HG02852 (cell line): ENCODE measurements at regions not wholly inside any gene's neighbourhood (a gene's known extent, or its start where the extent isn't known, plus 50 kb on each side); places are given as distances from the start of the nearest gene placed in this dataset.

Experiments used
- ATAC-seq: cut with Tn5 transposase; IDR thresholded peaks from one replicate; pipeline ENCODE4 v1.9.1; 2021; ENCODE audit warnings: mild to moderate bottlenecking, moderate library complexity; ENCODE audit not compliant: unreplicated experiment

DNA sequence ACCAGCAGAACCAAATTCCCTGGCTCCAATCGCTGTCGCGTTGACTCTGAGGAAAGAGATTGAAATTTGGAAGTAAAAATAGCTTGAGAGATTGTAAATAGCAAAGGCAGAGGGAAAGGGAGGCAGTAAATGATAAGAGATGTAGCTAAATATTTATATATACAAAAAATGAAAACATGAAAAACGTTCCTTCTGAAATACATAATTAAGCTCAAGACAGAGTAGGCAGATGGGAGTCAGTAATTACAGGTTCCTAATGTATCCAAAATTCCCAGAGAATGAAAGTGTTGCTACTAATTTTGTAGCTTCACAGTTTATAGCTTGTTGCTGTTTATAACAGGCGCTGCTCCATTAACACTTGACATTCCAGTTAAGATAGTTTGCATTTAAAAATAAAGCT lies 648.7 kb downstream of the KCNA4 start:
- no peak for ATAC-seq

DNA sequence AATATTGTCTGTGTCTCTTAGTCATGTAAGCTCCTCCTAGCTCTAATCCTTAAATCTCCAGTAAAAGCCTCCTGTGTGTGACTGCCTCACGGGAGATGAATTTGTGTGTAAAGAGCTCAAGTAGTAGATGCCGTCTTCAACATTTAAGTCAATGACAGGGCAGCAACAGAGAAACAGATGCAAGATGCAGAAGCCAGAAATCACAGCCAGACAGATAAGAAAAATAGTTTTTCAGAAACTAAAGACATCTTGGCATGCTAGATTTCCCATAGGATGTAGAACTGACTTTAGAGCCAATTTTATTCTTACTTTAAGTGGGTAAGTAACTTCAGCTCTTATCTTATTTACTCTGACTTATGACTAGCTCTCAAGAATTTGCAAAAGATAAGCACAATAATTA lies 652.8 kb downstream of the KCNA4 start:
- ATAC-seq: no peak

DNA sequence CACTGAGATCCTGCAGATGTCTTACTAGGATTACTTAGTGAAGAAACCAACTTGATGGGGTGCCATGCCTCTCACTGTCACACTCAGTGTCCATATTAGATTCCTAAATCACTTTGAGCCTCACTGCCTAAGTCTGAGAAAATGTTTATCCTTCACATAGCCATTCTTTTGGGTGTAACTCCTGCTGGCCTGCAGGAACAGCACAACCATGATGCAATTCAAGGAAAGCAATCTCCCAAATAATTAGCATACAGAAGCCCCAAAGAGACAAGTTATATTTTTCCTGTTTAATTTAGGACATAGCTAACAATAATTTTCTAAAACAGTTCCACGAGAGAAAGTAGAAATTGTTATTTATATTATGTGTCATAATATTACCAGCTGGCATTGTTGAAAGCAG lies 655.5 kb downstream of the KCNA4 start:
- ATAC-seq: no peak

DNA sequence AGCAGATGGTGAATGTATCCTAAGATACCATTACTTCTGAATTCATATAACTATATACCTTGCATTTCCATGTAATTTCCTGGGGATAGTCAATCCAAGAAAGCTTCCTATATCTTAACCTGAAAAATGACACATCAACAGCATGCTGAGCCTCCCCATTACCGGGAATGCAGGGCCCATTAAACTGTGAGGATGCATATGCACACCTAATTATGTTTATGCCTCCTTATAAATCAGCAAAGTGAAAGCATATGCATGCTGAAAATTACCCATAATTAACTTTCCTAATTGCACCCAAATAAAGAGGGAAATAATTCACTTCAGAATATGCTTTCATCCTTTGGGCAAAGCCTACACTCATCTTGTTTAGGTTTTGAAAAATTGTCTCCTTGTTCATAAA lies 663.0 kb downstream of the KCNA4 start:
- no peak for ATAC-seq

DNA sequence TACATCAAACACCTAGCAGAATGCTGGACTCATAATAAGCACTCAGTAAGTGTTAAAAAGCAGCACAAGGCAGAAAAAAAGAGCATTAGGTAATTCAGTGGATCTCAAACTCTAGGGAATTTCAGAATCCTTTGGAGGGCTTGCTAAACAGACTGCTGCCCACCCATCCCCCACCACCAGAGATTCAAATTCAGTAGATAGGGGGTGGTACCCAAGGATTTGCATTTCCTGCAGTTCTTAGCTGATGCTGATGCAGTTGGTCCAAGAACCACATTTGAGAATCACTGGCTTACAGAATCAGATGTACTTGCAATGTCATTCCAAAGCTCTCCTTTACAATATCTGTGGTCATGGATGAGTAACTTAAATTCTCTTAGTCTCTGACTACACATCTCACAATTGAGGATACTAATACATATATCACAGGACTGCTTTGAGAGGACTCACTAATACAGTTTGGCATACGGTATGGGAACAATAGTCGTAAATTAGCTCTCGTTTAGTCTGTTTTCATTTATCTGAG lies 664.5 kb downstream of the KCNA4 start:
- no peak for ATAC-seq

DNA sequence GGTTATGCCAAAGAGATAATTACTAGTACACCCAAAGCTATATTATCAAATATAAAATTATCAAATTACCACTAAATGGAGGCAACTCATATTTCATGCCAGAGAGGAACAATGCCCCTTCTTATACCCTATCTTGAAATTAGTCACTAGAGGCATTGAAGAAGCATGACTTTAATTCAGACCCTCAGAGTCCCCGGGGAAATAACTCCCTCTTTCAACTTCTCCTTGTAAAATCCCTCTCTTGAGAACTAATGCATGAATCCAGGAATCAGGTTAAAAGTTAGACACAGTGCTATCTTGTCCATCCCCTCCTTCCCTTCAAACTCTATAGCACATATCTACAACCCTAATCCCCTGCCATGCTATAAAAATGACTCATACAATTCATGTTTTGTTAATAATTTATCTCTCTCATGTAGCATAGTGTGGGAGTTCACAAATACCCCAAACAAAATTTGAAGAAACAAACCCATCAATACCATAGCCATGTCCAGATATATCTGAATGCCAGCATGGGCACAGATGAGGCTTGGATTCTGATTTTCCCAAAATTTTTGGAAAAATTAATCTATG lies 665.4 kb downstream of the KCNA4 start:
- ATAC-seq: no peak

DNA sequence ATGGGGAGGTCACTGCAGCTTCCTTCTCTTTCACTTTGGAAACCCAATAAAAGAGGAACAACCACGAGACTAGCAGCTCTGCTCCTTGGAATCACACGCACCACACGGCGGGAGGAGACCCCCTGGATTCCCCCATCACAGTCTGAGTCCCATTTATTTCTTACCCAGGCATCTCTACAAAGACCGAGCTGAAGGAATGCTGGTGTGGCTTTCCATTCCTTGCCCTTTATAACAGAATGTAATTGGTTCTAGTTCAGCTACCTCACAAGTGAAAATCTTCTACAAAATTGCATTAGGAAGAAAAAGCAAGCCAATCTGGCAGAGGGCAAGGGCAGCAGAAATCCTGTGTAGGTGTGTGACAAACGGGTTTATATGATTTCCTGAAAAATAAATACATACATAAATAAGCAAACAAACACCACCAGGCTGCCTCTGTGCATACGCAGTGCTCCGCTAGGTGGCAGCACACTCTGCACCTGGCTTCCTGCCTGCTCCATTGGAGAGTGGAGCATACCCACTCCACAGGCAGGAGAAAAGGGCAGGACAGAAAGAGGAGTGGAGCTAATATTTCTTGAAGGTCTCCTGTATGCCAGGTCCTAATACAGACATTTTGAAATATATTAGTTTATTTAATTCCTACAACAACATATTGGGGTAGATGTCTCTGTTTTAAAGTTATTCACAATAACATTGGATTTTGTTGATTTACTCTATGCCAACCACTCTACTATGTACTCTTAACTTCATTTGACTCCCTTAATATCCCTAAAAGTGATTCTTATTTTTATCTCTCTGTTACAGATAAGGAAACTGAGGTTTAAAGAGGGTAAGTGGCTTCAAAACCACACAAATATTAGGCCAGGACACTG lies 673.1 kb downstream of the KCNA4 start:
- ATAC-seq: peak; percentile 99

DNA sequence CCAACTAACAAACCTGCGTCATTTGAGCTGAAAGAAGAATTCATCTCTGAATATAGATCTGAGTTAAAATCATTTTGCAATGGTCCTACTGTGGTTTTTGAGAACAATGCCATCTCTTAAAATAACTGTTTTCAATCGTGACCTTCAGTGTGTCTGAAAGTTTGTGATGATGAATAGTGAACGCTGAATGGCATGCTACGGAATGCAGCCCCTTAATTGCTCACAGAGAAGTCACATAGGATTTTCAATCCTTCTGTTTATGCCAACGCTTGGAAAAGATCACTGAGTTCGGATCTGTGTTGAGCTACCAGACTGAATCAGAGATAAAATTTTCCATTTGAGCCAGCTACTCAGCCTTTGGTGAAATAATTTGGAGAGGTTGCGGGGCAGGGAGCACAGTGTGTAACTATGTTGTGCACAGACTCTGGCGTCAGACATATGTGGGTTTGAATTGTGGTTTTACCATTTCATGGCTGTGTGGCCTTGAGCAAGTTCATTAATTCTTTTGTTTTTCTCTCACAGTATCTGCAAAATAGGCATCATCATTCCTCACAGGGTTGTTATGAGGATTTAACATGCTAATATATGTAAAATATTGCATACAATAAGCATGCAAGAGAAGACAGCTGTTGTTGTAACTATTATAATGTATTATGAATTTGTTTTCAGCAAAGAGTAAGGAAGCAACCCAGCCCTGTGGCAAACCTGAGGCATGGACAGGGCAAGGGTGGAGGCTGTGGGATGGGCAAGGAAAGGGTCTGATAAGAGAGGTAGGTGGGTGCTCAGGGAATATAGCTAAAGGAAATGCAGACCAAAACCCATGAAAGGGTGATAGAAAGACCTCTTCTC lies 679.9 kb downstream of the KCNA4 start:
- no peak for ATAC-seq

DNA sequence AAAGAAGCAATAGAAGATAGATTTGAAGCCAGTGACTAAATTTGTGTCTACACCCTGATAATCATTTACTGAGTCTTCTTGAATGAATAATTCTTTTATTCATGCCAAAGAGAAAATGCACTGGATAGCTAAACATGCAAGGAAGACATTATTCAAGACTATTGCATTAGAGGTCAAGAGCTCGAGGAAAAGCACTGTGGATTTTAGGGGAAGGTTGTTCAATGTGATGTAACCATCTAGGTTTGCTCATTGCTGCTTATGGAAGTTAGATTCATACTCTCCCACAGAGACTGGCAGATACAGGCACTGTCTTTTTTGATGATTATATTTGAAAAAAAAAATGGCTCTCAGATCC lies 682.1 kb downstream of the KCNA4 start:
- ATAC-seq: no peak

DNA sequence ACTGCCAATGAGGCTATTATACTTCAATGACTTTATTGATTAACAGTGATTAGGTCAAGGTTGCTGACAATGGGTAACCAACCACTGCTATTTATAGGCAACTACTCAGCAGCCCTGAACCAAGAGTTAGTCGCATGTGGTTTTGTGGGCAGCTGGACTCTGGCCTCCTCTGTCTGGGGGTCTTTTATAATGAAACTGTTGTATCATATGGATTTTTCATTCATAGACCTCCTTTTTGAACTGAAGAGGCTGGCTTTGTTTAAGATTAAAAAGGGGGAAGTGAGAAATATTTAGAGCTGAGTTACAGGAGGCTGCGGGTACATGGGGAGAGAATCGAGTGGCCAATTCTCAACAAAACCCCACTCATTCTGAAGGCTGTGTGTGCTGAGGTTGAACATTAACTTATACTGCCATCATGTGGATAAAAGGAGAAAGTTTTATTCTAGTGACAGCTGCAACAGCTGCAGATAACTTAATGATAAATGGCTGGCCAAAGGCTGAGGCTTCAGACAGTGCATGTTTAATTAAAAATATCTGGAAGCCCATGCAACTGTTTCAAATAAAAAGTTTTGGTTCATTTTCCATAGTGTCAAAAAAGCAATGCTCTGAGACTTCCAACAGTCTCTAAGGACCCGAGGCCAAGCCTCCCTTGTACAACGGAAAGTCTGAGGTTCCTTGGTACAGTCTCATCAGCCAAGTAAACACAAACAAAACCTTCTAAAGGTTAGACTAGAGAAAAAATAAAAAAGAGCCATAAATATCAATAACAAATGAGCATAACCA lies 682.6 kb downstream of the KCNA4 start:
- peak; percentile 90 for ATAC-seq

DNA sequence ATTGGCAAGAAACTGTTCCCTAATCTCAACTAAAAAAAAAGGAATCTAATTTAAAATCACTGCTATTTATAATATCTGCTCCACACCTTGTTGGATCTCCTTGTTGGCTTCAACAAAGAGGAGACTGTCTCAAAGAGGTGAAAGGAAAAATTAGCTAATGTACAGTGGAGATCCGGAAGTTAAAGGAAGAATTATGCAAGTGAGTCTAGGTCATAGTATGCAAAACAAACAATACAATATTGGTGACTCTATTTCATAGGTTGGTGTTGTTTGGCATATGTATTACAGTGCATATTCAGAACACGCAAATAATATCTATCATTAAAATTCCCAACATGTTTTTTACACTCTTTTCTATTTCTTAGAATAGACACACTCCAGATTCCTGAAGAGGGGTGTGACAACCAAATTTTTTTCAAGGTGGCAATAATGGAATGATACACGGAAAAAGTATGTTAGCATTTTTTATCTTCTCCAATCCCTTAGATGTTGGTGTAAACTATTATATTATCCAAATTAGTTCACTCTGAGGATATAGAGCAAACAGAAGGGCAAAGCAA lies 685.3 kb downstream of the KCNA4 start:
- ATAC-seq: no peak

DNA sequence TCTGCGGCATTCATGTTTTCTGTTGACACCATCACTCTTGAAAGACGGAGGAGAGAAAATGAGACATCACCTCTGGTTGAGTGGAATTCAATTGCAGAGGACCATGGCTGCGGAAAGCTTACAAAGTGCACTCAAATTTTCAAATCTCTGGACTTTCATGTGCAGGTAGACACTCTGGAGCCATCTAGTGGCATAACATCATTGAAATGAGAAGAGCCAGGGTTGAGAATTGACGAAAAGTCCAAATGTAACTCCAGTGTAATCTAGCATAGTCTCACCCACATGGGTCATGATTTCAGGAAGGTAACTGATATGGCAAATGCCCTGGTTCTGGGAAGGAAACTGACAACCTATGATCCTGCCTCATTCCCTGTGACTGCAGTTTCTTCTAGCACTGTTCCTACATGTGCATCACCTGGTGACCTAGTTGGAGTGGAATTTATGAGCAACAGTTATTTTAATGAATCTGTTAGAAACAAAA lies 687.8 kb downstream of the KCNA4 start:
- no peak for ATAC-seq

DNA sequence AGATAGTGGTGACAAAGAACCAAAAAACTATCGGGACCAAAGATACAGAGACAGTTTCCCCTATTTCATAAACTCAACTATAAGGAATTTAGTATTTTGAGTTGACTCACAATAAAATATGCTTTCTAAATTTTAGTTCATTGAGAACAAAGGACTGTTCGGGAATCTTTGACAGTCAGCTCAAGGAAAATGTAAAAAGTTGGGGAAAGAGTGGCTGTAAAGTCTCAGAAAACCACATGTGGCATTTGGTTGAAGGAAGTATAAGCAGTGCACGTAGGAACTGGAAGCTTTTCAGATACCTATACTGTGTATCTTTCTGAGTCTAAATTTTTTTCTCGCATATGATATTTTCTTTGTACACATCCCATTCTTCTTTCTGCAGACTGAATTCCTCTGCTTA lies 688.9 kb downstream of the KCNA4 start:
- ATAC-seq: no peak

DNA sequence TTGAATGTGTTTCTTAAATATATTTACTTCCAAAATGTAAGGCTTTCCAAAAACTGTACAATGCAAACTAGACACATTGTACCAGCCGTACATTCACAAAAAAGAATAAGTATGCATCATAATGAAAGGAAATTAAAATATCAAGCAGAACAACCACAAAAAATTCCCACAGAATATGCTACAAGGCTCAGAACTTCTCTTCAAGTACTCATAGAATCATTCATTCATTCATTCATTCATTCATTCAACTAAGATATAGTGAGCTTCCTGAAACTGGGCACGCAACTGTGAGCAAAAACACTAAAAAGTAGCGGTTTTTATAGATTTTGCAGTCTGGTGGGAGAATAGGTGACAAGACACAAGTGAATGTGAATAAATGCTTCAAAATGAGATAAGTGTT lies 690.1 kb downstream of the KCNA4 start:
- ATAC-seq: no peak

DNA sequence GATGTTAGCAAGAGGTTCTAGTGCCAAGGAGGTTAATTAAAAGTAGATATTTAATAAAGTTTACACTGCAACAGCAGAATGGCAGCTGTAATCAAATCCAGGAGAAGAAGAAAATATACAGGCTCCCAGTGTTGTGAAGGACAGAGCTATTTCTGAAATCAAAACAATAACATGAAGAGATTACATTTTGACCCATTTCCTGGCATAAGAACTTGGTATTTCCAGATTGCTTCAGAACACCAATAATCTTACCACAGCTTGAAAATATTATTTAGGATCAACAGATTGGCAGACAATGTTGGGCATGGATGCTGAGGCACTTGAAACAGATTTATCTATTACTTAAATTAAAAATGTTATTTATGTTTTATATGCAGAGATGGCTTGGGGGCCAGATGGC lies 692.5 kb downstream of the KCNA4 start:
- ATAC-seq: no peak

DNA sequence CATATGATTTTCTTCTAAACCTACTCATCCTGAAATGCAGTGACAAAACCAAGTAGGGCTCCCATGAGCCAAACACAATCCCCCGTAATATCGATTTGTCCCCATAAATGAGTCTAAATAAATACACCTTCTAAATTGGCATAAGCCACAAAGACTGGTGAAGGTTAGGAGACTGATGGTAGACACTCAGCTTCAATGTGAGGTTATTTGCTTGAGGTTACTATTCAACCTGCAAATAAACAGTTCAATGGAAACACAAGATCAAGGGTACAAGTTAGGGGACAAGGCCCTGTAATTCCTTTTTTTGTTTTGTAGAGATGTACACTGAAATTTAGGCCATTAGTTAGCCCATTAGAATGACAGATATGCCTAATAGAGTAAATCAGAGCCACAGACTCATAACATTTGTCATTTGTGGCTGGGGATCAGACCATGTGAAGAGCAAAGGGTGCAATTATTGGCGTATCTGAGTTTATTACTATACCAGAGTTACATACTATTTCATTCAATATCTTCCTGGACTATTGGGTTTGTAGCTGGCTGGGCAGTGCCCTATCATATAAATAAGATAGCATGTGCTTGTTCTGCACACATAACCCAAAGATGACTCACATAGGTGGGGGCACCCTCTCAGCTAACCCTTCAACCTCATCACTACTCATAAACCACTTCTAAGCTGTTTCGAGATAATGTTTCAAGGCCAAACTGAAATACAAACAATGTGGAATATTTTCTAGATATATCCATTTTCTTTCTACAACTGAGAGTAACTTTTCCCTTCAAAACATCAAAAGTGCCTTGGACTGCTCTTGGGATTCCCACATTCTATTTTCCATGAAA lies 695.3 kb downstream of the KCNA4 start:
- ATAC-seq: no peak

DNA sequence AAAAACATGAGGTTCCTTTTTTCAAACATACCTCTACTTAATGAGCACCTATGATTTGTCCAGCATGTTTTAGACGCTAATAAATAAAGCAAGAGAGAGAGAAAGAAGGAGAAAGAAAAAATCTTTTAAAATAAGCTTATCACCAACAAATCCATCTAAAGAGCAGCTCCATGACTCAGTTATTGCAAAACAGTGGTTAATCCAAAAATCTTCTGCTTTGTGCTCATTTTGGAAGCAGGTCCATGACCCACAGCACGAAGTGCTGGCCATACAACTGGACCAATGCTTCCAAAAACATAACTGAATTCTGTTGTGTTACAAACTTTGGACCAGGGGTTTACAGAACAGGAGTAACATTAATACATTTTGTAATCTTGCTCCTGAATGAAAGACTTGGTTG lies 696.6 kb downstream of the KCNA4 start:
- ATAC-seq: no peak

DNA sequence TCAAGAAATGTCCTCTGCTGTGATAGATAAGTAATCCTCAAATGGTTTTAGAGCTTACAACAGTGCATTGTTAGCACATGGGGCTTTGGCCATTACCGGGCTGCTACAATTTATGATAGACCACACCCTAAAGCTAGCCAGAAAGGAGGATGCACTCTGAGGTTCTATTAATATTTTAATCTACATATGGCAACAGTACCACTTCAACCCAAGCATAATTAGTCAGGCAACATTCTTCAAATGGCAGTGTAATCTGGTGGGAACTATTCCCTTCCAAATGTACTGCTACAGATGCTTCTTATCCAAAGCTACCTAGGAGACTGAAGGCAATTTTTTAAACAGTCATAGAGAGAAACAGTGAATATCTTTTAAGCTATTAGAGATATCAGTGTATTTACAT lies 697.6 kb downstream of the KCNA4 start:
- ATAC-seq: no peak

DNA sequence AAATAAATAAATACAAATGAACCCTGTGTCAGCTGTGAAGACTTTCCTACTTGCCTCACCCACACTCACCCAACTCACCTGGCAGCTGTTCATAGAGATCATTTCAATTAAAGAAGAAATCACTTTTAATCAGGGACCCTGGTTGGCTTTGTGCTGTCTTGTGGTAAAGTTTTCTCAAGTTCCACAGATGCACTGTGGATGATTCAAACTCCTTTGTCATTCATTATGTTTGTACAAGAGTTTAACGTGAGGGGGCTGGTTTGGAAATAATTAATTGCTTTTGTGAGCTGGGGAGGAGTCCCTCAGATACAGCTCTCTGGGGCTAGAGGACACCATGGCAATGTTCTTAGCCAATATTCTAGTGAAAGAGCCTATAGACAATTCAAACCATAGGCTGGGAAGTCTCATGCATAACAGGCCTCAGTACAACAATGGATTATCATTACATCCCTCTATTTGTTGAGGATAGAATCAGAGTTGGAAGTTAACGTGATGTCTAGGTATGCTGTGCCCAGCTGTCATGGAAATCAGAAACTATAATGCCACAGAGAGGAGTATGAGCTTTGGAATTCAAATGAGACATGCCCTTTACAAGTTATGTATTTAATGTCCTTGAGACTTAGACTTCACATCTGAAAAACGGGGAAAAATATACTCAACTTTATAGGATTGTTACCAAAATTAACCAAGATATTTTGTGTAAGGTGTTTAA lies 698.5 kb downstream of the KCNA4 start:
- ATAC-seq: no peak
